NCI-H2196 treated with DMSO at 0.1 percent for 48 hours (cell line): ENCODE measurements at regions not wholly inside any gene's neighbourhood (a gene's known extent, or its start where the extent isn't known, plus 50 kb on each side); places are given as distances from the start of the nearest gene placed in this dataset.
"Not testable (repeated sequence)": the region's sequence is repeated elsewhere in the genome, so short reads cannot be mapped to it uniquely, and the experiment has no call there.

ENCODE experiments used
- DNase-seq: peaks from one replicate; lab custom pipeline; 2025; ENCODE audit not compliant: unreplicated experiment; lab: John Stamatoyannopoulos, UW

DNA sequence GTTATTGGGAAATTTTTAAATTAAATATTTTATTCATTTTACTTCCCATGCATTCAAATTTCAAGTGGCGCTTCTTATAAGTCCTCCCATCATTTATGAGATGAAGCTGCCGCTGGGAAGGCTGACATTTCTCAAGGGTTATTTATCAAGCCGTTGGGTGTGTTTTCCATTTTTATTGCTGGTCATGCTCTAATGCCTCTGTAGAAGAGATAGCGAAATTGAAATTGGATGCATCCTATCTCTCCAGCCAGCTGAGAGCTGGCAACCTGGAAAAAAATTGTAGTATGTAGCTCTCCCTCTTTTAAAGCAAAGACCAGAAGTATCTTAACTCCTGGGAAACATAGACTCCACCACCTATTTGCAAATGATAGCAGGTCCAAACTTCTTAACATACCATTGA, 135.9 kb downstream of the C6orf118 start:
- DNase-seq: no peak

DNA sequence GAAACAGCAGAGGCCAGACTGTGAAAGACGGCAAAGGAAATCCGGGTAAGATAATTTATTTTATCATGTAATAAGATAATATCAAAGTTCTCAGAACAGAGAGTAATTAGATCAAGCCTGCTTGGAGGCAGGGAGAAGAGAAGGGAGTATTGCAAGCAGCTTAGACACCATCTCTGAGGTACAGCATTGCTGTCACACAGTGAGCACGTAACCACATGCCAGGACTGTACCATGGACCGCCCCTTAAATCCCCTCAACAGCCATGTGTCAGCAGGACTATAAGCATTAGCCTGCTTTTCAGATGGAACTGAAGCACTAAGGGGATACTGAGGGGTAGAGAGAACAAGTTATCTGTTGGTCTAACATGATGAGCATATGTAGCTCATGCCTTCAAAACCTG, 141.5 kb downstream of the C6orf118 start:
- DNase-seq: no peak

DNA sequence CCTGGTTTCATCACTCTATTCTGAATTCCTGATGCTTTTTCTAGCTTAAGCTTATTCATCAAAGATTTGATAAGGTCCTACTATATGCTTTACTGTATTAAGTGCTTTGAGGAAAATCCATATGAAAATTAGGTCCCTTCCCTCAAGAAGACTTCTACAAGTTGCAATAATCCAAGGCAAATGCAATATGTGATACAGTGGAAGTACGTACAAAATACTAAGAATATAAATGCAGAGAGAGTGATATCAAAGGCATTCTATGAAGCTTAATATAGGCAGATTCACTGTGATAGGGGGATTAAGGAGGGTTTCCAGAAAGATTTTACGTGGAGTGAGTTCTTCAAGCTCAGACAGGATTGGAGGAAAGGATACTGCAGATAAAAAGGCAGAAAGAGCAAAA, 142.1 kb downstream of the C6orf118 start:
- DNase-seq: no peak

DNA sequence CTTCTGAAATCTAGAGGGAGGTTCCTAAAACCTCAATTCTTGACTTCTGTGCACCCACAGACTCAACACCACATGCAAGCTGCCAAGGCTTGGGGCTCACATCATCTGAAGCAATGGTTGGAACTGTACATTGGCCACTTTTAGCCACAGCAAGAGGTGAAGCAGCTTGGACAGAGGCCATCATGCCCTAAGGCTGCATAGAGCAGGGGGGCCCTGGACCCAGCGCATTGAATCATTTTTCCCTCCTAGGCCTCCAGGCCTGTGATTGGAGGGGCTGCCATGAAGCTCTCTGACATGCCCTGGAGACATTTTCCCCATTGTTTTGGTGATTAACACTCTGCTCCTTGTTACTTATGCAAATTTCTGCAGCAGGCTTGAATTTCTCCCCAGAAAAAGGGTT, 145.9 kb downstream of the C6orf118 start:
- no peak for DNase-seq

DNA sequence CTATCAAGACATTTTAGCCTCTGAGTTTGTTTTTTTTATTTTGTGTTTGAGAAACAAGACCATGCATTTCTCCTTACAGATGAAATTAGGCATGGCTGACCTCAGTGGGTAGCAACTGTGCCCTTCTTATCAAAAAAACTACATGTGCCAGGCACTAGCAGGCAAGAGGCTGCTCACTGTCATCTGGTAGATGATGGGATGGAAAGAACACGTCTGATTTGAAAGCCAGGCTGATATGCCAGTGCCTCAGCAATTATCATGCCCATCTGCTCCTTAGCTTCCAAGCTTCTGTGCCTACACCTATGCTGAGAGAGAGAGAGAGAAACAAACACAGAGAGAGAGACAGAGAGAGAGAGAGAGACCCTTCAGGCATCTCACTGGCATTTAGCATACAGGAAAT, 149.9 kb downstream of the C6orf118 start:
- no peak for DNase-seq

GRCh38 chr6:165146456-165146855, 162.9 kb downstream of the C6orf118 start:
- DNase-seq: no peak

- no peak for DNase-seq
These were observed 173.5 kb downstream of the C6orf118 start for GRCh38 chr6:165135889-165136288.

DNA sequence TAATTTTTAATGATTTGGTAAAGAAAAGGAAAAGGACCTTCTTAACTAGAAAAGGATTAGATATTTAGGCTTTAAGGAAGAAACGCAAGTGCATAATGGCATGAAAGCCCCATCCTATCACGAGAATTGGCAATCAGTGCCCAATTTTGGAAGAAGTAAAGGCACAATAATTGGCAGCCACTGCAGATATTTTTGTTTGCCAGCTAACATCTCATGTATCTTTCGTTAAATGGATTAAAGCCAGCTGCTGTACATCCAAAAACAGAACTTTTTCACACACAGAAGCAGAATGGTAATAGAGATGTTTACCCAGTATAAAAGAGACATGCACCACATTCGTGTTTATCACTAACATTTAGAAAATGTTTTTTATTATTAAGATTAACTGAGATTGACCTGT, 180.3 kb downstream of the C6orf118 start:
- no peak for DNase-seq

DNA sequence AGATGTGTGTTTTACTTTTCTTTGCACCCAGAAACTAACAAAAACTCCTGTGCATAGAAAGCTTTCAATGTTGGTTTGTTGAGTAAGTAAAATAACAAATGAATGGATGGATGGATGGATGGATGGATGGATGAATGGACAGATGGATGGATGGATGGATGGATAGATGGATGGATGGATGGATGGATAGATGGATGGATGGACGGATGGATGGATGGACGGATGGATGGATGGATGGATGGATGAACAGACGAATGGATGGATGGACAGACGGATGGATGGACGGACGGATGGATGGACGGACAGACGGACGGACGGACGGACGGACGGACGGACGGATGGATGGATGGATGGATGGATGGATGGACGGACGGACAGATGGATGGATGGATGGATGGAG, 181.7 kb downstream of the C6orf118 start:
- DNase-seq: not testable (repeated sequence)

DNA sequence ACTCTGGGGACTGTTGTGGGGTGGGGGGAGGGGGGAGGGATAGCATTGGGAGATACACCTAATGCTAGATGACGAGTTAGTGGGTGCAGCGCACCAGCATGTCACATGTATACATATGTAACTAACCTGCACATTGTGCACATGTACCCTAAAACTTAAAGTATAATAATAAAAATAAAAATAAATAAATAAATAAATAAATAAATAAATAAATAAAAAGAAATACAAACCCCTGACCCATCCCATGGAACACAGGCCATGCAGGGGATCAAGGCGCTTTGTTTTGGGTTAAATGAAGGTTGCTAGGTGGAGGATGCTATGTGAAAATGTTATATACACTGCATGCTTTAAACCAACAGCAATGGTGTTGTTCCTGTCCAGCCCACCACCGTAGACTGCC, 184.7 kb downstream of the C6orf118 start:
- not testable (repeated sequence) for DNase-seq

GRCh38 chr6:165119231-165120020, 190.0 kb downstream of the C6orf118 start:
- DNase-seq: no peak

DNA sequence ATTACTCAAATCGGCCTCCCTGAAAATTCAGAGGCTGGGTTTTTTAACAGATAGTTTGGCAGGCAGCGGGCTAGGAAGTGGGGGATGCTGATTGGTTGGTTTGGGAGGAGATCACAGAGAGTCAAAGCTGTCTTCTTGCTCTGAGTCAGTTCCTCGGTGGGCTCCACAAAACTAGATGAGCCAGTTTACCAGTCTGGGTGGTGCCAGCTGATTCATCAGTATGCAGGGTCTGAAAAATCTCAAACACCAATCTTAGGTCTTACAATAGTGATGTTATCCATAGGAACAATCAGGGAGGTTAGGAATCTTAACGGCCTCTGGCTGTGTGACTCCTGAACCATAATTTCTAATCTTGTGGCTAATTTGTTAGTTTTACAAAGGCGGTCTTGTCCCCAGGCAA, 190.7 kb downstream of the C6orf118 start:
- no peak for DNase-seq

DNA sequence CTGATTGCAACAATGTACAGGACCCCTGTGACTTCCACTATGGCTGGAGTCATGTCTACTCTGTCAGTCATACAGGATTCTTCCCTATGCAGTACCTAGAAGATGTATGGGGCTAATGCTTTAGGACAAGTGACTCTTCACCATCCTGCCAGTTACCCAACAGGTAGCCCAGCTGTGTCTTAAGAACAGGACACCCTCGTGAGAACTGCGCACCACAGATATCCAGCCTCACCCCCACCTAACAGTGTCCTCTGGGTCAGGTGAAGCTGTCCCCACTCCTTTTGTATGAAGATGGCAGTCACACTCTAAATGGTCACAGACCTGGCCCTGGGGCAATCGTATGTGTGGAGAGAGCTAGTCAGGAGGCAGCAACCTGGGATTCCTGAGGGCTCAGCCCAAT, 191.6 kb downstream of the C6orf118 start:
- DNase-seq: no peak

DNA sequence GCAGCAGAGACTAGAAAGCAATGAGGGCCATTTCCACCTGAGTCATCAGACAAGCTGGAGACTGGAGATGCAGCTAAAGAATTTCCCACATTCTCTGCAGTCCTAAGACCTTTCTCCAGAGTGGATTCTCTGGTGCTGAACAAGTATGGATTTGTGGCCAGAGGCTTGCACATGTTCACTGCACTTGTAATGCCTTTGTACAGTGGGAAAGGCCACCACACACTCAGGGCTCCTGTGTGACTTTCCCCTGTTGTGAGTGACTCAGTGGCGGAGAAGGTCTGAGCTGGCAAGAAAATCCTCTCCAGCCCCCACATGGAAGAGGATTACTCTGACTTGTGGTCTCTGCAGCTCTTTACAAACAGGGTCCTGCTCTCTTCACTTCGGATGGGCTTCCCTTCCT, 192.3 kb downstream of the C6orf118 start:
- DNase-seq: no peak

- DNase-seq: no peak
These were observed 198.5 kb downstream of the C6orf118 start for GRCh38 chr6:165110860-165111259.

DNA sequence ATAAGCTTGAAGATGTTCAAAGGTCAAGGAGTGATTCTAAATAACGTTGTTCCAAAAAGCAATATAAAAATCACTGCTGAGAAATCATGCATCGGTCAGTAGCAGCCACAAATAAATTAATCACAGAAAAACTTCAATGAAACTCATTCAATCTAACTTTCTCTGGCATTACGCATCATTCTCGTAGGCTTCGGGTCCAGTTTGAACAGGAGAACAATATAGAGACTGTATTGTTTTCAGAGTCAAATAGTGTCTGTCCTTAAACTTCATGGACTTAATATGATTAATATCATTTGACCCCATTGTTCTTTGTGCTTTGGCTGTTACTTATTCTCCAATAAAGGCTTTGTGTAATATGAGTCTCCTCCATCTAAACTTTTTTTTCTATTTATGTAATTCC, 200.4 kb downstream of the C6orf118 start:
- no peak for DNase-seq

DNA sequence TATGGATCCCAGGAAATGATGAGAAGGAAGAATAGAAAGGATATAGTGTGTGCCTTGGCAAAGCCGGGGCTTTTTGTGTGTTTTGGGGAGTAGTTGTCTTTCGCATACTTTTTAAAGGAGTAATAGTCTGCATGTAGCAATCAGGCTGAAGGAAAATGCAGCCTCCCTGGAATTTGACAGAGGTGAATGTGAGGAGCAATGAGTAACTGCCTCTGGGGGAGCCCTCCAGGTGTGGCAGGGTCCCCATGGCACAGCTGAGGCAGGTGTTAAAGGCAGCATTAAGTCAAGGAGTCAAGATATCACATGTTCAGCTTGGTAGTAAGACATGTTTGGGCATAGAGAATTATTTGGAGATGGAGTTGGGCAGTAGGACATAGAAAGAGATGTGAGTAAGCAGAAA, 203.1 kb downstream of the C6orf118 start:
- no peak for DNase-seq

GRCh38 chr6:165098165-165098564, 211.2 kb downstream of the C6orf118 start:
- no peak for DNase-seq

- DNase-seq: no peak
These were observed 212.5 kb downstream of the C6orf118 start for GRCh38 chr6:165096868-165097267.

DNA sequence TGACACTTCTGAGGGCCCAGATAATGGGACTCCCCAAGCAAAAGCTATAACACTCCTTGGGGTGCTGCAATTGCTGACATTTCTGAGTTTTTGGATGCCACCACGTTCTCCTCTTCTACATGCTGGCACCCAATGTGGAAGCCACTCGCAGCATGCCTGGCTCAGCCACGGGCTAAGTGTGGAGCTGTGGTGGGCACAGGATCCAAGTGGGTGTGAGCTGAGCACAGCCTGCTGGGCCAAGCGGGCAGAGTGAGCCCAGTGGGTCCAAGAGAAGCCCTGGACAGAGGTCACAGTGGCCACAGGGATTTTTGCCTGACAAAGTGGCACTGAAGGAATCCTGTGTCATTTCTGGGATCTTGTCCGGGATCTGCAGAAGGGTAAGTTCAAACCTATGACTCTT, 213.2 kb downstream of the C6orf118 start:
- DNase-seq: no peak

DNA sequence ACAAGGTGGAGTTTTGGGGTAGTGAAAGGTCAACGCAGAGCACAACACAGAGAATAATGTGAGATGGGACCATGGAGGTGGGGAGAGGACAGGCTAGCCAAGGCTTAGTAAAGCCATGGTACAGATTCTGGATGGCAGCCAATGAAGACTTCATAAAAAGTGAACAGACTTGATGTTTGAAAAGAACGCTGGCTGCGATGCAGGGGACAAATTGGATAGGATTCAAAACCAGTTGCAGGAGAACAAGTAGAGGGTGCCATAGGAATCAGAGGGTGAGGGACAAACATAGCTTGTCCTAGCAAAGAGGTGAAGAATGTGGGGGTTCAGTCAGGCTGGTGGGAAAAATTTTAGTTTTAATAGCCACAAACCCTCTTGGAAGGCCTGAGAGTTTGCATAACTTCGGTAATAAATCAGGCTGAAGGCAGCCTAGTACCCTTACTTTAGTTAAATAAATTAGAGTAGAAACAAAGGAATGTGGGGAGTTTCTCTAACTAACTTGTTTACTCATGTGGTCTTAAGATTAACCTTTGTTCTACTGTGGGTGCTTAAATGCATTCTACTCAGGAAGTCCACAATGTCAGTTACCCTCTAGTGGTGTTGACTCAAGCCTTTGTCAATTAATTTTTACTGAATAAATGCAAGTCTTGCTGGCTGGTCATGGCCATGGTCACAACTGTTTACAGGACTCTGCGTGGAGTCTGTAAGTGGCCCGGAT, 216.4 kb downstream of the C6orf118 start:
- no peak for DNase-seq

- DNase-seq: no peak
These were observed 218.2 kb downstream of the C6orf118 start for GRCh38 chr6:165091121-165091785.
